CD4-positive, alpha-beta T cell treated with Interleukin-1 beta for 1 hour (primary cell): ENCODE measurements at regions not wholly inside any gene's neighbourhood (a gene's known extent, or its start where the extent isn't known, plus 50 kb on each side); places are given as distances from the start of the nearest gene placed in this dataset.
A peak's percentile ranks its signal among the peaks of the same experiment; 100 is the strongest.

ENCODE experiments used
- DNase-seq, 2 donors: peaks; one replicate each; pipeline ENCODE4 v3.0.0-alpha.2; 2020 to 2022

DNA sequence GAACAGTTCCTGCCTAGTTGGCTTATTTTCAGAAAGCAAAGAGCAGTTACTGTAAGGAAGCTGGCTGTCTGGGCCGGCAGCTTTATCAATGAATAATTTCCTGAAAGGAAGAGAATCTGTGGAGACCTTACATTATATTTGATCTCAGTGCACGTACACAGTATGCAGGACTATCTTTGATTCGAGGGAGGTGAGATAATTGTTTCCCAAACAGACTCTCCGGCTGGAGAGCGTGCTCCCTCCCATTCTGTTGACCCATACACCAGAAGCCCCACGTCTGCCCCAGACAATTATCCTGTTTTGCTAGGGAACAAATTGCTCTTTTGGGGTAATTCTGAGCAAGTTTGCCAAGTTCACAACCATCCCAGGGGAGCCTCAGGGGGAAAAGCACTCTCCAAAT is 1115.0 kb downstream of the VRK1 start:
- DNase-seq: no peak

DNA sequence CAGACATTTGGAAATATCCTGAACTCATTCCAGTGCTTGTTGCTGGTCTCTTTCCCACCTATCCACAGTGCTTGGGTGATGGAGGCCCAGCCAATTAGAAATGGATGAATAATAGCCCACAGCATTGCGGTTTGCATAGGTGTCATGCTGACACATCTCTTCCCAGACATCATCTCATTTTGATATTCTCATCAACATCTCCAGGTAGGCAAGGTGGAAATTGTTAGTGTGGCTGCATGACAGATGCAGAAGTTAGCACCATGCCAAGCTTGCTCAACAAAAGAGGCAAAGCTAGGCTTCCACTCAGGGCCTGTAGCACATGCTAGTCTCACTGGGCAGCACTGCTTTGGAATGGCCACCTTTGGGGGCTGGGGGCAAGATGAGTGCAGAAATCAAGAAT is 1118.9 kb downstream of the VRK1 start:
- DNase-seq: no peak

DNA sequence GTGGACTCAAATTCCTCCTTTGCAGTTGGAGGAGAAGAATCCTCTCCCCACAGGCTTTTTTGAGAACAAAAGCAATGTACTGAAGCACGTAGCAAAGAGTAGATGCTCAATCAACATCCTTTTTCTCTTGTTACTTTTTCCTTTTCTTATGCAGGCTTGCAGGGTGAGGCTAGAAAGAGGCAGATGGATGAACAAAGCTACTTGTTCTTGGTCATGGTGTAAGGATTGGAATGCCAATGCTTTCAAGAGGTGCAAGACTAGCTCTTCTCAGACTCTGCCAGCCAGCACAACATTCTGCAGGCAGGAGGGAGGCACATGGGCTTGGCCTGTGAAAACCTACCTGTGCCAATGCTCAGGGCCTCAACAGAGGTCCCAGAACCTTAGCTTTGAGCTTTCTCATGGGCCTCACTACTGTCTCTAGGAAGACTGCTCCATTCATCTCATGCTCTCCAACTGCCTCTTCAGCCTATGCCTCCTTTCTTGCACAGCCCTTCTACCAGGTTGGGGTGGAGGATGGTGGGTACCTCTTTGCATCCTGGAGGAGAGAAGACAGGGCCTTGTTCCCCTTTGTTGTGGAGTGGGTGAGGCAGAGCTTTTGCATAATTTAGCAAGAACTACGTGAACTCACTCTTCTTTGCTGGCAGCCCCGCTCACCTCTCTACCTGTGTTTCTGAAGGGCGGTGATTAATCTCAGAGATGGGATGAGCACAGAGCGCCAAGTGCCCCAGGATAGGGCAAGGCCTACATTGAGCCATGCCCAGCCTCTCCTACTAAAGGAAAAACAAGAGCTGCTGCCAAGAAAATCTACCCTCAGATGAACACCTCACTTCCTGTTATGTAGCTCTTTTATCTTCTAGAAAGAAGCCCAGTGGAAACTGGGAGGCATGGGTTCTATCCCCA is 1119.7 kb downstream of the VRK1 start:
- no peak for DNase-seq

DNA sequence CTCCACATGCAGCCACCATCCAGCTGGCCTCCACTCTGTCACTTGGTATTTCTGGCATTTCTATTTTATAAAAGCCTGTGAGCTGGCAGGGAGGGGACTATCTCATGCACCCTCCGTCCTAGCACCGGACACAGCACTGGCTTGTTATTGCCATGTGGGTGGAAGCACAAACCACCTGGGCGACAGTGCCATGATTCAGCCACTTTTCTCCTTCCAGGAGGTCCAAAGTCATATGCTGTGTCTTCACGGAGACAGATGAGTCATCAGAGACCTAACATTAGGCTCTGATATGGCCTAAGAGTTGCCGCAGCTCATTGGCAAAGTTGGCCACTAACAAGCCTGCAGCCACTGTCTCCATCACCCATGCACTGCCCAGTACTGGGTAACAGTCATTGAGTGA is 1123.0 kb downstream of the VRK1 start:
- DNase-seq: no peak

DNA sequence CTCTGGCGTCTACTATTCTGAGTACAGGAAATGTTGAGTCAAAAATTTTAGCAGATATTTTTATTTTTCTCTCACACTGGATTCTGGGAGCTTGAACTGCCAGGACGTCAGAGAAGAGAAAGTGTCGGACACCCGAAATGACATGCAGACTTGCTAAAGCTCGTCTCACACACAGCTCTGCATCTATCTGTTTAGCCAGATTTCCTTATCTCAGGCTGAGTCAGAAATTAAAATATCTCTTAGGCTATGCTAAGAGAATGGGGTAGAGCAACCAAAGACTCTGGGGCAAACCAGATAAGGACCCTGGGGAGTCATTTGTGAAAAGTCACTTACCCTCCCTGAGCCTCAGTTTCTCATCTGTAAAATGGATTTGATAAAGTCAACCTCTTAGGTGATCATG is 1124.1 kb downstream of the VRK1 start:
- DNase-seq: no peak

DNA sequence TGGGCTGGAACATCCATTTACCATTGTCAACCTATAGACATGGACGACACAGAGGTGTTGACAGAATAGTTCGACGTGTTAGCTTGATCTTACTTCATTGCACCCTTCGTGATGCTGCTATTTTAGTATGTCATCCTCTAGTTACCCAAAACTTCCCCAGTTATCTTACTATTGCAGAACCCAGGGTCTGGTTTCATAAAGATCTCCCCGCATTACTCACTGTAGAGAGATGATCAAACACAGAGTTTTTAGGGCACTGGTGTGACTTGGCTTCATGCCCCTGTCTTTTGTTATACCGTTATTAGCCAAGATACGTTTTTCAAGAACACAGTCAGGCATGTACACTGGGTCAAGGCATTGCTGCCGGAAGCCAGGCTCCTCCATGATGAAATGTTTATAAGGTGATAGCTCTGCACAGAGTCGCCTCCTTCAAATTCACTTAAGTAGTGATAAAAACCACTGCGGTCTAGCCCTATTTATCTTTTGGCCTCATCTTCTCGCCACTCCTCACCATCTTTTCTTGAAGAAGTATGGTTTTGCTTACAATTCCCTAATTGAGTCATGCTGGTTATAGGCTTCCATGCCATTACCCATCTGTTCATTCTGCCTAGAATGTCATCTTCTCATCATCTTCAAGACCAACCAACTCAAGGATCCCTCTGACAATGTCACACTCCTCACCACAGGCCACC is 1127.9 kb downstream of the VRK1 start:
- DNase-seq: peak in 1 of 2 donors; percentile 1

DNA sequence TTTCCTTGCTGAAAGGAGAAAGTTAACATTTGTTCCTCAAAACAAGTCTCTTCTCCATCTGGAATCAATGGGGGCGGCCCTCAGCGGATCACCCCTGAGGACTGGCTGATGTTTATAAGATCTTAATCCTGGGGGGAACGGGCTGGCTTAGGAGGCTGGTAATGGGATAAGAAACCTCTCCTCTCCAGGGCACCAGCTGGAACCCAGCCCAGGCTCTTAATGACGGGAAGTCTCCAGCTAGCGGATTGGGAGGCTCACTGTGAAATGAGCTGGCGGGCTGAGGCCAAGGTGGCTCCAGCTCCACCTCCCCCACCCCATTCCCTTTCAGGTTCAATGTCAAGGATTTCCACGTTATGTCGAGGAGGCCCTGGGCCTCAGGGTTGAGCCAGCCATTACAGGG is 1133.0 kb downstream of the VRK1 start:
- DNase-seq: no peak

DNA sequence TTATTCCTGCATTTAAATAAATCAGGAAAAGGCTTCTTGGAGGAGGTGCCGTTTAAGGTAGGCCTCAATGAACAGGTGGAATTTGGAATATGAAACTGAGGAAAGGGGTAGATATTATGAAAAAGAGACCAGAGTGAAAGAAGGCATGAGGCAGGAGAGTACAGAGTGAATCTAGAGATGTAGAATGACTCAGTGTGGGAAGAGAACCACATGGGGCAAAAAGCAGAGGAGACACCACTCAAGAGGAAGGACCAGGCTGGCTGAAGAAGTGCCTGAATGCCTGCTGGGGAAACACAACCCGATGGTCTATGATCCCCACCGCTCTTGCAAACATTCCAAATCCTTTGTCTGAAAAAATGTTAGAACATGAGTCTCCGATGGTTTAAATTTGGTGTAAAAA is 1134.1 kb downstream of the VRK1 start:
- no peak for DNase-seq

DNA sequence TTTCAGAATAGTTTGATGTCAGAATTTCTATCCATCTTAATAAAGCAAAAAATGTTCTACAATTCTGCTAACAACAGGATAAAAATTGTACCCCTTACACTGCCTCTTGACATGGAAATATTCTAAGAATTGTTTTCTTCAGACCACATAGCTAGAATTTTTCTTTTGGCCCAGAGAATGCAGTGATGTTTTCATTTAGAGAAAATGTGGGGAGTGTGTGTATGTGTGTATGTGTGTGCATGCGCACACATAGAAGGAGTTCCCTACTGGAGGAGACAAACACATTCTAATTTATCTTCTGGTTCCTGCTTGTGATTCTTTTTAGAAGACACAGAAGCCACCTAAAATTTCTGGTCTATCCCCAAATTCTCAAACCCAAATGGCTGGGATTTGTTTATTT is 1145.7 kb downstream of the VRK1 start:
- no peak for DNase-seq

DNA sequence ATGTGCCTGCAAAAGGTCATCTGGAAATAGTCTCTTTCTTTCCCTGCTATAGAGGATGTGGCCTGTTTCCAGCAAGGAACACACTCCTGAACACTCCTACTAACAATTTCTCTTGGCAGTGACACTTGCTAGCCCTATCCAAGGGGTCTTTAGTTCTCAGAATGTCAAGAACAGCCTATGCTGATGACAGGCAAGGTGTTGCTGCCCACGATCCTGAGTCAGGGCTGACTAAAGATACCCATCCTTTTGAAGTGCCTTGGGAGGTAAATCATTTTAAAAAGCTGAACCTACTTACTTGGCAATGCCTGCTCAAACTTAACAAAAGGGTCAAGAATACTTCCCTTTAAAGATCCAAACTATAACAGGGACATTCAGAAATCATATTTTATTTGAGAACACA is 1146.4 kb downstream of the VRK1 start:
- no peak for DNase-seq

DNA sequence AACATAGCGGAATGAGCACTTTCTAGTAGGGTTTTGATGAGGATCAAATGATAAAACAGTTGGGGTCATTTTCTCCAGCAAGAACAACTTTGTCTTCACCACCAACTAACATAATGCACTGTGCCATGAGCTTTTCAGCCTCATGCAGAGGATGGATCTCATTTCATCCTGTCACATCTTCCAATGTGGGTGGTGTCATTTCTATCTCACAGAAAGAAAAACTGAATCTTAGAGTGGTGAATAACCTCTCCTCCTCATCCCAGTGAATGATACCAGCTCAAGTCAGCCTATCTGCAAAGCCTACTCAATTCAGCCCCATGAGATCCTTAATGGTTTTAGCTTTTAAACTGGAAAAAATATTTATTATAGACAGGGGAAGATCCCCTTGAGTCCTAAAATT is 1147.2 kb downstream of the VRK1 start:
- DNase-seq: no peak

DNA sequence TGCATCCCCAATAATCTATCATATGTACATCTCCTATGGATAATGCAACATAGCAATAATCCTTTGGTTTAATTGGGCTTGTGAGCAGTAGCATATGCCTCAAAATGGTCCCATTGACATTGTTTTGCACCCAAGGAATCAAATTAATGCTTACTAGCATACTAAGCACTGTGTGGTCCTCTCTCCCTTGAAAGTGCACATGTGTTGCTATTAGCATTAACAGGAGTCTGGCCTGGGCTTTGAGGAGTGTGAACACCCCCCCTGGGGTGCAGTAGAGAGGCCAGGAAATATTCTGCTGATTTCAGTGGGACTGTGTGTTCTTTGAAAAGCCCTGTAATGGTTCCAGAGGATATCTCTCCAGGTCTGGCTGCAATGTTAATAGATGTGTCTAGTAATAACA is 1148.4 kb downstream of the VRK1 start:
- DNase-seq: no peak

DNA sequence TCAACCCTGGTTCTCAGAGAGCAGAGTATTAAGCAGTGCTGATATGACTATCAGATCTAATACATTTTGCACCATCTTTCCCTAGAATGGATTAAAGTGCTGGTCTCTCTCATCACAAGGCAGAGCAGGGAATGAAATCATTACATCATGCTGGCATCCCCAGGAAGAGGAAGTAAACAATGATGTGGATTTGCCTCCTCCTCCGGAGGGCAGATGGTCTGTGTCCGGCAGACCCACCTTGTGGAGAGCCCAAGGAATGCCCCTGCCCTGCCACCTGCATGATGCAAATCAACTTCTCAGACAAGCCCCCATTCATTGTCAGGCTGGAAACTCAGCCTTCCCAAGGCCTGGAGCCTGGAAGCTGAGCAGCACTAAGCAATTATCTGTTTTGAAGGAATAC is 1149.1 kb downstream of the VRK1 start:
- no peak for DNase-seq

DNA sequence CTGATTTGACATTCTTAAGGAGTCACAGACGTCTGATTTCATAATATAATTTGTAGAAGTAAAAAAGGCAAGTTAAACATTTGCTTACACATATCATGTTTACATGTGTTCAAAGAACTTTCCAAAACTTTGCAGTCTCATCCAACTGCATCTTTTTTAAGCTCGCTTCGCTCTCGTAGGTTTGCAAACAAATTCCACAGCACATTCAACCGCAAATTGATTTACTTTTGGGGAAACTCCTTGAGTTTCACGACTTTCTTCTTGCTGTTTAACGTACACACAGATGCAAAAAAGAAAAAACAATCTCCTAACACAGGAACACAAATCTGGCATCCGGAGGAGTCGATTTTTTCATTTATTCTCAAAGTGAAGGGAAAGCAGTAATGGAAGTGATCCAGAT is 1149.5 kb downstream of the VRK1 start:
- no peak for DNase-seq

DNA sequence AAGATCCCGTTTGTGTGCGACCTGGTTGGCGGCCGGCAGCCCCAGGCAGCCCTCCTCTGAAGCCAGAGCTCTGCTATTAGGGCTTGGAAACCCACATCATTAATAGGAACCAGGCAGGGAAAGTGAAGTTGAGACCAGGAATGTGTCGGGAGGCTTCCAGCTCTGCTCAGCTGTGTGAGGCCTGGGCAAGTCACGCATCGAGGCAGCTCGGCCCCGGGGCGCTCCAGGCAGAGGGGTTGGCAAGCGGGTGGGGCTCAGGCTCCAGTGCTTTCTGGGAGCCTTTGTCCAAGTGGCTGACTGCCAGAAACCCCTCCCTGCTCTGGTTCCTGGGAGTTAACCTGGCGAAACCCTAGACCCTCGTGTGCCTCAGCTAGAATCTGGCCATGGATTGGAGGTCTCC is 1151.7 kb downstream of the VRK1 start:
- no peak for DNase-seq

DNA sequence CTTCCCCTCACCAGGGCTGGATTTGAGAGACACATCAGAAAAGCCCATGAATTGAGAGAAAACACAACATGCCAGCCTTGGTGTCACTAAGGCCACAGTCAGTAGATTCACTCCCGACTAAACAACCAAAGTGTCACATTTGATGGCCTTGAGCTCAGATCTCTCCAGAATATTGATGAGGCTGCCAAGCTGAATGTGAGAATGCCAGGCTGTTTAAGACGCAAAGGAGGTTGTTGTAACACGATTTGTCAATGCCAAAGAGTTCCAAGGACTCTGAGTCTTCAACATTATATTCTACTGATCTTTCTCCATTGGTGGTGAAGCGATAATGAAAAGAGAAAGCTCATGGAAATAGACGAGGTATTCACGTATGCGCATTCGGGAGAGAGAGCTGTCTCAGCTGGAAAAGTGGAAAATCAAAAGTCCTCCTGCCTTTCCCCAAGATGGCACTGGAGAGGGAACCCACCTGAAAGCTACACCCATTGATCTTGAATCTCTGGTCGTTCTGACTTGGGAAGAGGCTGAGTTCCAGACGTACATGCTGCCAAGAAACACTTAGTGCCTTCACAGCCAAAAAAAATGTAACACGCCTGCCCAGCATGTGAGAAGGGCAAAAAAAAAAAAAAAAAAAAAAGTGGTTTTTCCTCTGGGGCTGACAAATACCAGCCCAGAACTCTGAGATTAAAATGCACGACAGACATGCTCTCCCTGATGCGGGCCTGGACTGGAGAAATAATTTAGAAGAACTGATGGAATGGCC is 1159.6 kb downstream of the VRK1 start:
- no peak for DNase-seq

DNA sequence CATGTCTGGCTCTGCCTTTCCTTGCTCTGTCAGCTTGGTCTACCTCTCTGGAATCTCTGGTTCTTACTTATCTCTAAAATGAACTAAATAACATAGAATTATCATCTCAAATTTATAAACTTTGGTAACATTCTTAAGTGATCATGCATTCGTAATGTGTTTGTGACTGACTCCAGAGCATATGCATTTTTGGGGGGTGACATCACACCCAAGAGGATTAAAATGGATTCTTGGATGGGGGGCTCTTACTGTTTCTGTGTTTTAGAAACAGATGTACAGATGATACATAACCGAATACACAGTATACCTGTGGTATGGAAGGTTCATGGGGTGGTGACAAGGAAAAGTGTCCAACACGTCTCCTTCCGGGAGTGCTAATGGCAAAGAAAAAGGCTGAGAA is 1162.1 kb downstream of the VRK1 start:
- no peak for DNase-seq

DNA sequence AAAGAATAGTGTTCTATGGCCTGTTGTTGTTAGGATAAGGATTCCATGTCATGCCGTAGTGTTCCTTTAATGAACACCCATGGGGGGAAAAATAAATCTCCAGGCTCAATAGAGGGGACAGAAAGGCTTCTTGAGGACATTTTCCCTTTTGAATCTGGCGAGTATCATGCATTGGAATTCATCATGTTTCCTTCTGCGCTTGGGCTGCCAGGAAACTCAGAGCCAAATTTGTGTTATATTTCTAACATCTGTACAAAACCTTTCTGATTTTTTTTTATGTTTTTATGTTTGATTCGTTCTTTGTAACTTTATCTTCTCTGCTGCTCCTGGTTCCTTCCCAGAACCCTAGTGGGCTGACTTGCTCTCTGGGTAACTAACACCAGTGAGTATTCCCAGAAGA is 1163.3 kb downstream of the VRK1 start:
- DNase-seq: no peak

DNA sequence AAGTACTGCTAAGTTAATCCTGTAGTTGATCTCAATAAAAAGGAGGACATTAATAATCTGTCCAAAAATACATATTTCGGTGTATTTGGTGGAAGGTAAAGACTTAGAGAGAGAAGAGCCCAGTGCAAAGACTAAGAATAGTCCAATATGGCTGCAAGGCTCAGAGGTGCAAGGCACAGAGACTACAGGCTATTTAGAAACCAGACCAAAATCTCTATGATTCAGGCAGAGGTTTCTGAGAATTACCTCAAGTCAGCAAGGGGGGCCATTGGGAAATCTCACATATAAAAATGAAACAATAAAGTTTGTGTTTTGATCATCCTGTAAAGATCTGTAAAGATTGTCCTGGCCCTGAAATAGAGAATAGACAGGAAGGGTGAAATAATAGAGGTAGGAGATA is 1173.0 kb downstream of the VRK1 start:
- DNase-seq: no peak

DNA sequence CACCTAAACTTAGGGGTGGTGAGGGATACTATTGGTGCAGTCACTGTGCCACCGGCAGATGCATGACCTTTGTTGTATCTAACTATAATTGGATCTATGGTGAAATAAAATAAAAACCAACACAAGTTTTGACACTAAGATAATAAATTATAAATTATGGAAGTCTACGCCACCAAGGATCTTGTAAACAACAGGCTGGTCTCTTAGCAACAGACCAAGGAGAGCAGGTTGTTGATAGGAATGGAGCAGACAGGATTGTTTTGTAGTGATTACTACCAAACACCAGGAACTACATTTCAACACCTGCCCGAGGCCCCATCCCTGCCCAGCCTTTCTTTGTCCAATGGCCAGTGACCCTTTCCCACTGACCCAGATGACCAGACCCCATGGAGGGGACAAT is 1178.0 kb downstream of the VRK1 start:
- peak in 1 of 2 donors; percentile 24 for DNase-seq

DNA sequence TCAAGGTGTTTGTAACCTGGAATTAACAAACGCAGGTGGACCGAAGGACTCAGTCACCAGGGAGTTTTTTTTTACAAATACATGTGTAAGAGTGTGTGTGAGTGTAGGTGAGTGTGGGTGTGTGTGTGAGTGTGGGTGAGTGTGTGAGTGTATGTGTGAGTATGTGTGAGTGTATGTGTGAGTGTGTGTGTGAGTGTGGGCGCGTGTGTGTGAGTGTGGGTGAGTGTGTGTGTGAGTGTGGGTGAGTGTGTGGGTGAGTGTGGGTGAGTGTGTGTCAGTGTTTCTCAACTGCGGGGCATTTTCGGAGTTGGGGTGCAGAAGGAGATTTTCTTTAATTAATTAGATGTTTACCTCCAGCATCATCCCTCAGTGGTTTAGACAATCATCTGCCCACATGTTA is 1178.8 kb downstream of the VRK1 start:
- DNase-seq: peak; percentile 14 to 17

DNA sequence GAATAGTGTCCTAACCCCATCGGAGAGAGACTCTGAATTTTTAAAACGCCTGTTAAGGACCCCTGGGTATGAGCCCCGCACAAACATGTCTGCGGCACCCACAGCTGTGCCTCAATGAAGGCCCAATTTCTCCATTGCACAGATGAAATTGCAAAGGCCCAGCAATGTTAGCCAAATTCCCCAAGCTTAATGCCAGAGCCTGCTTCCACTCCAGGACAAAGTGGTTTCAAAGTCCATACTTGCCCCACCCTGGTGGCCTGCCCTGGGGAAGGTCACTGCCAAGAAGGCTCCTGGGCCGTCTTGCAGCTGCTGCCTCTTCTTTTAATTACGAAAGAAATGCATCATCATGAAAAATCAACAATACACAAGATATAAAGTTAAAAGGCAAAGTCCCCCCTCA is 1179.7 kb downstream of the VRK1 start:
- peak in 1 of 2 donors; percentile 17 for DNase-seq

DNA sequence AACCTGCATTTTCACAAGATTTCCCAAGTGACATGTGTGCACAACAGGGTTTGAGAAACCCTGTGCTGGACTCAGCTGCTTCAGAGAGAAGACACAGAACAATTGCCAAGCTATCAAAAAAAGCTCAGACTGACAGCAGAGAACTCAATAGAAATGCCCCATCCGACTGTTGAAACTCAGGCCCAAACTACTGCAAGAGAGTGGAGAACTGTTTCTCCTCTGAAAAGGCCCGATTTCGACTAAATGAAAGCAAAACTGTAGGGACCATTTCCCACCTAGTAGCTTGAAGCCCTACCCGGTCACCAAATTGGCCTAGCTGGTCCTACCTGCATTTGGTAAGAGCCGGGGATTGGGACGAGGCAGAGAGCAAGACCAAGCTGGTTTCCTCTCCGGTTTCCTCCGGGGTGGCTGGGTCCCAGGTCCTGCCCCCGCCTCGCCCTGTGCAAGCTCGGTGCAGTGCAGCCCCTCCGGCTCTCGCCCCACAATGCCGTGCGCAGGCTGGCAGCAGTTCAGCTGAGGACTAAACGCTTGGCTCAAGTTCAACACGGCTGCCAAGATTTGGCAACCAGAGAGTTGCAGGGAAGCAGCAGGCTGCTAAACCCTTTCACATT is 1180.6 kb downstream of the VRK1 start:
- DNase-seq: peak; percentile 69 to 71
